ENCODE measurements at regions not wholly inside any gene's neighbourhood (a gene's known extent, or its start where the extent isn't known, plus 50 kb on each side); places are given as distances from the start of the nearest gene placed in this dataset.

GRCh38 chr4:24164054-24164693 lies 274.3 kb upstream of the PPARGC1A start:
- no peak for DNase-seq (ENCODE audit: low read depth)

- no peak for DNase-seq (ENCODE audit: low read depth)
Observed at GRCh38 chr4:24163314-24163713, 273.5 kb upstream of the PPARGC1A start.

GRCh38 chr4:24160358-24160757 lies 270.5 kb upstream of the PPARGC1A start:
- DNase-seq (ENCODE audit: low read depth): no peak

- DNase-seq (ENCODE audit: low read depth): no peak
Observed at GRCh38 chr4:24158031-24158430, 268.2 kb upstream of the PPARGC1A start.

- DNase-seq (ENCODE audit: low read depth): no peak
Observed at GRCh38 chr4:24150034-24150433, 260.2 kb upstream of the PPARGC1A start.

- DNase-seq (ENCODE audit: low read depth): no peak
Observed at GRCh38 chr4:24146127-24146526, 256.3 kb upstream of the PPARGC1A start.

- no peak for DNase-seq (ENCODE audit: low read depth)
Observed at GRCh38 chr4:24145591-24145990, 255.7 kb upstream of the PPARGC1A start.

- DNase-seq (ENCODE audit: low read depth): no peak
Observed at GRCh38 chr4:24144381-24144780, 254.5 kb upstream of the PPARGC1A start.

GRCh38 chr4:24143741-24144140 lies 253.9 kb upstream of the PPARGC1A start:
- no peak for DNase-seq (ENCODE audit: low read depth)

DNA sequence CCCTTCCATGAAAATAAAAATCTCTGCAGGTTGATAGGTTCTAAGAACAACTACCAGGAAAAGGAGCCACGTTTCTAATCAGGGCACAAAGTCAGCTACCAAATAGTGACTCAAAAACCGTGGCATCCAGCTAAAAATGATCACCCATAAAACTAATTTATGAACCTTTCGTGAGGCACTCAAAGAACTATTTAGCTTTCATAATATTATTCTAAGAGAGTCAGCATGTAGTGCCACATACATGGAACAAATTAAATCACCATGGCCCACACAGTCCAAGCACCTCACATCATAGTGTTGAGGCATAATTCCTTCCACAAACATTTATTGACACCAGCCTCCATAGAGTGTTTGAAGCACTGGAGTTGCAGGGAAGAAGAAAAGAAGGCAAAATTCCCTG lies 252.0 kb upstream of the PPARGC1A start:
- no peak for DNase-seq (ENCODE audit: low read depth)

- no peak for DNase-seq (ENCODE audit: low read depth)
Observed at GRCh38 chr4:24140892-24141291, 251.0 kb upstream of the PPARGC1A start.

DNA sequence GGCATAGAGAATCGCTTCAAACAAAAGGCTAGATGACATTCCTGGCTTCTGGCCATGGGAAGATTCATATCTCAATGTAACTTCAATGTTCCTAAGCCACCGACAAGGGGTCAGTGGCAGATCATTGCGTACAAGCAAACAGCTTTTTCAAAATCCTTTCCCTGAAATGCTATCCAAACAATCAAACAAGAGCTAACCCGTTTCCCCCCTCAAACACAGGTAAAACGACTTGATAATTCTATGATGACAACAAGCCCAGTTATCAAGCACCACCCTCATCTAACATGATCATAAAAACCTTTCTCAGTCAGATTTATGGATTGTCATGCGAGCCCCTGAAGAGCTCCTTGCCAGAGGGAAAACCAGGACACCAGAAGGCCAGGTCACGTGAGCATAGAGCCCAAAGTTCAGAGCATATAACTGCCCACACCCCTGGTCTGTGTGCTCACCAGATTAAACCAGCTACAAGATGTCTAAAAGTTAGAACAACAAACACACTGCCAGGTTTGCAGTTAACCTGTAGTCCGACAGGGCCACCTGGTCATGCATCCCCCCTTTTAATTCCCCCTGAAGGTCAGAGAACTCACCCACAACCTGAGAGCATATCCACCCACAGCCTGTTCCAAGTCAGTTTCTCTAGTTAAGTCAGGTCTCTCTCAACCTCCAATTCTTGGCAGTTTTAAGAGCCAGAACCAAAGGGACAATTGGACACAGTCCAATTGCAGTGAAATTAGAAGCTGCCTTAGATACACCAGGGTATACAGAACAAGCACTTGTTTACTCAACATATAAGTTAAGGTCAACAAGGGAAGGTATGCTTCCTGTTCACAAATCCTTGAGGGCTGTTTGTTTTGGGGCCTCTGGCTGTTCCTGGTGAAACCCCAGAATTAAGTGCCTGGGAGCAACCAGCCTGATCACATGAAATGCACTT lies 248.1 kb upstream of the PPARGC1A start:
- no peak for DNase-seq (ENCODE audit: low read depth)

GRCh38 chr4:24131954-24132673 lies 242.3 kb upstream of the PPARGC1A start:
- no peak for DNase-seq (ENCODE audit: low read depth)

- DNase-seq (ENCODE audit: low read depth): no peak
Observed at GRCh38 chr4:24130637-24131036, 240.8 kb upstream of the PPARGC1A start.

DNA sequence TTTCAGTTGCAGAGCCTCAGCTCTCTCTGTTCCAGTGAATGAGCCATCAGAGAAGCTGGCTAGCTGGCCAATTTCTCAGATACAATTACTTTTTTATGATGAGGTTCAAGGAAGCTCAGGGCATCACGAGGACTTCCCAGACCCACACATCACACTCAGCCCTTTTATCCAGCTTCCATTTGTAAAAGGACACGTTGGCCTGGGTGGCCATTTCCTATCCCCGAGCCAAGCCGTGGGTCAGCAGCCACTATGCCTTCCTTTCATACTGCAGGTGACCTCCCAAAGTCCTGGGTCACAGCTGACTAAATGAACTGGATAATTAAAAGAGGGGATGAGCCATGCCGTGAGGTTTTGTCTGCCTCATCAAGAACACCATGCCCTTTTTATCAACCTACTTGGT lies 236.9 kb upstream of the PPARGC1A start:
- no peak for DNase-seq (ENCODE audit: low read depth)

GRCh38 chr4:24121395-24122175 lies 231.7 kb upstream of the PPARGC1A start:
- DNase-seq (ENCODE audit: low read depth): no peak

DNA sequence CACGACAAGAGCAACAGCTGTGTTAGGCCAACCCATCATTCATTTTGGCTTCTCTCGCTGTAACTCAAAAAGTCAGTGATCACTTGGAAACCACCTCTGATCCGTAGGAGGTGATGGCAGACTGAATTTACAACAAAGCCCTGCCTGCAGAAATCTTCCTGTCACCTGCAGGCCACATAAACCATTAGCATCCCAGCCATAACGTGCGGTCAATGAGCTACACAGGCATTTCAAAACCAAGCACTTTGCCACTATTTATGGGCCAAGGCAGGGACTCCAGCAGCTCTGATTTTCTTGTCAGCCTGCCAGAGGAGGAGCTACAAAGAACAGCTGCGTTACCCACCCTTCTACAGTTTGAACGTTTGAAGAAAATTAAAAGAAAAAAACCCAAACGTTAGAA lies 228.1 kb upstream of the PPARGC1A start:
- DNase-seq (ENCODE audit: low read depth): no peak

GRCh38 chr4:24116107-24116506 lies 226.3 kb upstream of the PPARGC1A start:
- DNase-seq (ENCODE audit: low read depth): no peak

DNA sequence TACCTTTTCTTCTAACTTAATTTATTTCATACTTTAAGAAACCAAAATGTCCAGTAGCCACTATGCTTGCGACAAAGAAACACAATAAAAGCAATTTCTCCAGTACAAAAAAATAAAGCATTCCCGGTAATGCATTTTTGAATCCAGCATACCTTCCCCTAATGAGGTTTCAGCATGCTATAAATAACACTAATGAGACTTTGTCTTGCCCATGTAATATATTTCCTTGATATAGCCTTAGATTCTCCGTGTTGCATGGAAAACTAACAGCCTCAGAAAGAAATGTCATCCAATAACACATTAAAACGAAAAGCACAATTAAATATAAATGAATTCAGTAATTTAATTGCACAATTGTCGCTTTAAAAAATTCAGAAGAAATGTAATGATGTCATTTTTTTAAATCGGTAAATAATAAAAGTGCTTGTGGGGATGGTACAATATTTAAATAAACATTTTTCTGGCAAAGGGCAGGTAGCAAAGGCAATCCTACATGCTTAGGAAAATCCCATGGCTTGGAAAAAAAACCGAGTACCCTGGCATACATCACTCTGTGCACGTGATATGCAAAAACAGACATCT lies 225.2 kb upstream of the PPARGC1A start:
- no peak for DNase-seq (ENCODE audit: low read depth)

GRCh38 chr4:24114444-24114843 lies 224.6 kb upstream of the PPARGC1A start:
- no peak for DNase-seq (ENCODE audit: low read depth)

DNA sequence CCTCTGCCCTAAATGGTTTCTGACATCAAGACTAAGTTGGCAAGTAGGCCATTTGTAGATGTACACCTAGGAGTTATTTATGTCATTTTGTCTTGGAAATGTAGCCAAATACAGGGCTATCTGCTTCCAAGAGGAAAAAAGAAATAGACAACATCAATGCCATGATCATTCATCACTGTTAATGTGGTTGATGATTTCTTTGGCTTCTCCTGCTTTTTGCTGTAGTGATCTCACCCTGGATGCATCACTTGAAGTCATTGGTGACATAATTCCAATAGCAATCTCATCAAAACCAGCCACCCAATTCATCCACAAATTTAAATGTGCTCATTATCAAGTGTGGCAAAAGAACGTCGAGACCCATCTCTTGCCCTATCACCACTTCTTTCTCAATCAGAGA lies 222.6 kb upstream of the PPARGC1A start:
- DNase-seq (ENCODE audit: low read depth): no peak

GRCh38 chr4:24108567-24108966 lies 218.7 kb upstream of the PPARGC1A start:
- DNase-seq (ENCODE audit: low read depth): no peak
